HG02884 (cell line): ENCODE measurements at regions not wholly inside any gene's neighbourhood (a gene's known extent, or its start where the extent isn't known, plus 50 kb on each side); places are given as distances from the start of the nearest gene placed in this dataset.
A peak's percentile ranks its signal among the peaks of the same experiment; 100 is the strongest.
"Not testable (repeated sequence)": the region's sequence is repeated elsewhere in the genome, so short reads cannot be mapped to it uniquely, and the experiment has no call there.

Experiments
- ATAC-seq: cut with Tn5 transposase; IDR thresholded peaks from one replicate; pipeline ENCODE4 v1.9.1; 2021; ENCODE audit warnings: mild to moderate bottlenecking, moderate library complexity; ENCODE audit not compliant: unreplicated experiment

GRCh38 chrX:3972104-3972858, 258.8 kb upstream of the PRKX start:
- not testable (repeated sequence) for ATAC-seq

- no peak for ATAC-seq
Measured at GRCh38 chrX:3968749-3969148, 255.3 kb upstream of the PRKX start.

GRCh38 chrX:3963980-3964379, 250.5 kb upstream of the PRKX start:
- no peak for ATAC-seq

GRCh38 chrX:3962511-3963311, 249.3 kb upstream of the PRKX start:
- ATAC-seq = no peak

- ATAC-seq = no peak
Measured at GRCh38 chrX:3960952-3961351, 247.5 kb upstream of the PRKX start.

GRCh38 chrX:3951859-3952258, 238.4 kb upstream of the PRKX start:
- no peak for ATAC-seq

- no peak for ATAC-seq
Measured at GRCh38 chrX:3950373-3950772, 236.9 kb upstream of the PRKX start.

GRCh38 chrX:3943965-3944364, 230.5 kb upstream of the PRKX start:
- no peak for ATAC-seq

GRCh38 chrX:3940000-3940610, 226.7 kb upstream of the PRKX start:
- no peak for ATAC-seq

- no peak for ATAC-seq
Measured at GRCh38 chrX:3938587-3938986, 225.1 kb upstream of the PRKX start.

- ATAC-seq = not testable (repeated sequence)
Measured at GRCh38 chrX:3935196-3935595, 221.7 kb upstream of the PRKX start.

GRCh38 chrX:3920424-3921017, 207.1 kb upstream of the PRKX start:
- ATAC-seq = peak; percentile 95

- peak; percentile 32 for ATAC-seq
Measured at GRCh38 chrX:3919668-3920423, 206.4 kb upstream of the PRKX start.

- ATAC-seq = not testable (repeated sequence)
Measured at GRCh38 chrX:3914813-3915212, 201.4 kb upstream of the PRKX start.

- not testable (repeated sequence) for ATAC-seq
Measured at GRCh38 chrX:3914059-3914458, 200.6 kb upstream of the PRKX start.

GRCh38 chrX:3911012-3911411, 197.6 kb upstream of the PRKX start:
- ATAC-seq = not testable (repeated sequence)

- ATAC-seq = not testable (repeated sequence)
Measured at GRCh38 chrX:3910611-3911010, 197.2 kb upstream of the PRKX start.

- ATAC-seq = not testable (repeated sequence)
Measured at GRCh38 chrX:3905522-3906258, 192.2 kb upstream of the PRKX start.

GRCh38 chrX:3902222-3902621, 188.8 kb upstream of the PRKX start:
- not testable (repeated sequence) for ATAC-seq

- ATAC-seq = not testable (repeated sequence)
Measured at GRCh38 chrX:3896755-3897154, 183.3 kb upstream of the PRKX start.
